Loucy (cell line): ENCODE measurements at regions not wholly inside any gene's neighbourhood (a gene's known extent, or its start where the extent isn't known, plus 50 kb on each side); places are given as distances from the start of the nearest gene placed in this dataset.

Experiments used
- H2AFZ ChIP-seq: fragments of 200-600 bp; sonication (generic); 2 replicates; pipeline ENCODE4 v1.6.0; 2016; ENCODE audit warnings: antibody characterized with exemption, mild to moderate bottlenecking, low read length, moderate library complexity
- H3F3A ChIP-seq: fragments of 200-600 bp; 2 replicates; pipeline ENCODE4 v1.6.0; 2016; ENCODE audit warnings: antibody characterized with exemption, low read depth, mild to moderate bottlenecking
- H3K27me3 ChIP-seq: fragments of 200-600 bp; sonication (generic); 2 replicates; pipeline ENCODE4 v1.6.1; 2014; ENCODE audit warnings: low read length, mild to moderate bottlenecking; ENCODE audit not compliant: insufficient read depth, poor library complexity, severe bottlenecking
- H3K36me3 ChIP-seq: fragments of 200-600 bp; sonication (generic); 2 replicates; pipeline ENCODE4 v1.6.1; 2016; ENCODE audit warnings: low read length; ENCODE audit not compliant: insufficient read depth
- H3K4me1 ChIP-seq: fragments of 200-600 bp; sonication (generic); 2 replicates; pipeline ENCODE4 v1.5.1; 2014; ENCODE audit warnings: low read length, mild to moderate bottlenecking; ENCODE audit not compliant: insufficient read depth, poor library complexity, severe bottlenecking
- H3K4me2 ChIP-seq: fragments of 200-600 bp; sonication (generic); 2 replicates; pipeline ENCODE4 v1.6.0; 2014; ENCODE audit warnings: antibody characterized with exemption, low read length, low read depth, mild to moderate bottlenecking; ENCODE audit not compliant: poor library complexity, severe bottlenecking
- H3K4me3 ChIP-seq: fragments of 200-600 bp; sonication (generic); 2 replicates; pipeline ENCODE4 v1.5.1; 2014; ENCODE audit warnings: low read length, mild to moderate bottlenecking, mixed read lengths; ENCODE audit not compliant: poor library complexity, severe bottlenecking
- H3K79me2 ChIP-seq: fragments of 200-600 bp; sonication (generic); 2 replicates; pipeline ENCODE4 v1.6.1; 2014; ENCODE audit warnings: low read length; ENCODE audit not compliant: insufficient read depth
- H3K9ac ChIP-seq: fragments of 200-600 bp; sonication (generic); 2 replicates; pipeline ENCODE4 v1.6.0; 2014; ENCODE audit warnings: mild to moderate bottlenecking, low read depth, low read length, moderate library complexity; ENCODE audit not compliant: poor library complexity, severe bottlenecking
- H3K9me2 ChIP-seq: fragments of 200-600 bp; sonication (generic); replicated peaks from 2 replicates; pipeline ENCODE4 v1.6.1; 2016; ENCODE audit warnings: low read depth, low read length, mixed read lengths
- H3K9me3 ChIP-seq: fragments of 200-600 bp; sonication (generic); 2 replicates; pipeline ENCODE4 v1.6.1; 2014; ENCODE audit warnings: mild to moderate bottlenecking, antibody characterized with exemption, low read length, low read depth; ENCODE audit not compliant: insufficient read depth
- H4K20me1 ChIP-seq: fragments of 200-600 bp; sonication (generic); 2 replicates; pipeline ENCODE4 v1.6.0; 2014; ENCODE audit warnings: antibody characterized with exemption, low read length, mild to moderate bottlenecking; ENCODE audit not compliant: insufficient read depth, poor library complexity, severe bottlenecking
- CTCF ChIP-seq: fragments of 200-600 bp; sonication (generic); conservative IDR thresholded peaks from 2 replicates; pipeline ENCODE4 v1.5.1; 2014; ENCODE audit warnings: mild to moderate bottlenecking, antibody characterized with exemption, low read length
- EZH2phosphoT487 ChIP-seq: fragments of 200-600 bp; IDR thresholded peaks from 2 replicates; pipeline ENCODE4 v1.6.1; 2018; ENCODE audit warnings: antibody characterized with exemption, mild to moderate bottlenecking, moderate library complexity, borderline replicate concordance

- TF ChIP-seq EZH2phosphoT487 (no peak), CTCF (no peak)
Observed at GRCh38 chr11:80625563-80625962, 1184.7 kb upstream of the TENM4 start.

GRCh38 chr11:80621871-80622270, 1181.0 kb upstream of the TENM4 start:
- Histone ChIP-seq H3K4me3 (no peak overlapping the region), H3K9me2 (no peaks in the 10 kb centered on the region), H3K4me2 (no peak overlapping the region), H3F3A (no peaks in the 10 kb centered on the region), H3K4me1 (no peaks in the 10 kb centered on the region), H3K9ac (no peak overlapping the region), H4K20me1 (no peaks in the 10 kb centered on the region), H3K36me3 (no peaks in the 10 kb centered on the region), H2AFZ (no peak overlapping the region), H3K9me3 (no peaks in the 10 kb centered on the region), H3K27me3 (no peaks in the 10 kb centered on the region), H3K79me2 (no peaks in the 10 kb centered on the region)
- TF ChIP-seq EZH2phosphoT487 (no peak), CTCF (no peak)

More at GRCh38 chr11:80625563-80625962, 1184.7 kb upstream of the TENM4 start:
- H3F3A ChIP-seq: no peaks in the 10 kb centered on the region
- no peaks in the 10 kb centered on the region for H3K27me3 ChIP-seq
- no peaks in the 10 kb centered on the region for H3K79me2 ChIP-seq
- no peak overlapping the region for H3K9ac ChIP-seq
- no peaks in the 10 kb centered on the region for H3K9me2 ChIP-seq
- no peaks in the 10 kb centered on the region for H3K9me3 ChIP-seq
- H3K36me3 ChIP-seq: no peaks in the 10 kb centered on the region
- no peaks in the 10 kb centered on the region for H3K4me1 ChIP-seq
- no peak overlapping the region for H2AFZ ChIP-seq
- H4K20me1 ChIP-seq: no peaks in the 10 kb centered on the region
- no peak overlapping the region for H3K4me3 ChIP-seq
- H3K4me2 ChIP-seq: no peak overlapping the region

GRCh38 chr11:80620867-80621266, 1180.0 kb upstream of the TENM4 start:
- H3K4me3 ChIP-seq: no peak overlapping the region
- H3K36me3 ChIP-seq: no peaks in the 10 kb centered on the region
- H3K9me3 ChIP-seq: no peaks in the 10 kb centered on the region
- no peak overlapping the region for H2AFZ ChIP-seq
- no peak overlapping the region for H3K4me2 ChIP-seq
- TF ChIP-seq CTCF (no peak), EZH2phosphoT487 (no peak)
- H4K20me1 ChIP-seq: no peaks in the 10 kb centered on the region
- H3K27me3 ChIP-seq: no peaks in the 10 kb centered on the region
- H3K9ac ChIP-seq: no peak overlapping the region
- H3K4me1 ChIP-seq: no peaks in the 10 kb centered on the region
- no peaks in the 10 kb centered on the region for H3F3A ChIP-seq
- no peaks in the 10 kb centered on the region for H3K9me2 ChIP-seq
- no peaks in the 10 kb centered on the region for H3K79me2 ChIP-seq
